ENCODE measurements at regions not wholly inside any gene's neighbourhood (a gene's known extent, or its start where the extent isn't known, plus 50 kb on each side); places are given as distances from the start of the nearest gene placed in this dataset.
"Not testable (repeated sequence)": the region's sequence is repeated elsewhere in the genome, so short reads cannot be mapped to it uniquely, and the experiment has no call there.

DNA sequence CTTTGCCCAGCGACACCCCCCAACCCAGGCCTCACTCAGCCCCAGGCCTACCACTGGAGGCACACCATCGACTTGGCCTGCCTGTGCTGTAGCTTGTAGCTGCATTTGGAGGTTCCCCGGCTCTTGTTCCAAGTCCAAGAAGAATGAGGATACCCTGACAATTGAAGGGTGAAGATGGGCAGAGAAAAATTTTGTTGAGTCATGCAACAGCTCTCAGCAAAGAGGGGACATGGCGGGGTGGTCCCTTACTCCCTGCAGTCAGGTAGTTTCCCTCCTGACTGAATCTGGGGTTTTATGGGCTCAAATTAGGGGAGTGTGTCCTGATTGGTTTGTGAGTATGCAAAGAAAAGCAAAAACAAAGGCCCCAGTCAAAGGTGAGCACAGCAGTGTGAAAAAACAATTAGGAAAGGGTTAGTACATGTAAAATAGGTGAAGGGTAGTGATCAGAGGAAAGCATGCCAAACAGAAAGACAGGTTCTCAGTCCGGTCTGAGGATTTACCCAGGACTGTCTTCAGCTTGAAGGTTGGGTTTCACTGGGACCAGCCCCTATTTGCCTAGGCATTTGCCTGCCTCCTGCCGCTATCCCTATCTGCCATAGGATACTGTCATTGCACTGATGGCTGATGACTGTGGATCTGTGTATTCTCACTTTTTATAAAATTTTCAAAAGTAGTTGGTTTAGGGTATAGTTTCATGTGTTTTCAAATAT, 316.4 kb upstream of the RND3 start (continued):
- no peak for TF ChIP-seq CSRNP3 (CRISPR knock-in tag; IDR thresholded peaks at IDR 0.05)
- TF ChIP-seq ZFP3 (CRISPR knock-in tag; IDR thresholded peaks at IDR 0.05): no peak
- TF ChIP-seq ZC3H10 (CRISPR knock-in tag; IDR thresholded peaks at IDR 0.05): no peak

DNA sequence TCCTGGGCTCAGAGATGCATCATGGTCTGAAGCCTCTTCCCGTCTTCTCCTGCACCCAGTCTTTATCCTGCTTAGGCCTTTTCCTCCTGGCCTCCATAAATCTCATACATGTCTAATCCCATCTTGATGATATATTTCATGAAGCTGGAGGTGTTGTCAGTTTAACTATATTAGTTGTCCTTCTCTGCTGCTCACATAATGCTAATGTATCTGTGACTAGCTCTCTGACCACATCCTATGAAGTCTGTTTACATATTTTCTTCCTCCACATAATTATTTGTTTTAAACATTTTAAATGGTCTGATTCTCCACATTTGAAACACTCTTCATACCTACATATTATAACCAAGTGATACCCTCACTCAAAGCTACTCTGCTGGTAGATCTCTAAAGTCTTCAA, 315.2 kb upstream of the RND3 start:
- ATAC-seq: no peak
- TF ChIP-seq ZNF8 (CRISPR knock-in tag; IDR thresholded peaks at IDR 0.05) (no peak), OSR1 (CRISPR knock-in tag; IDR thresholded peaks at IDR 0.05) (no peak)

GRCh38 chr2:150796236-150796635, 308.8 kb upstream of the RND3 start:
- ATAC-seq: not testable (repeated sequence)

DNA sequence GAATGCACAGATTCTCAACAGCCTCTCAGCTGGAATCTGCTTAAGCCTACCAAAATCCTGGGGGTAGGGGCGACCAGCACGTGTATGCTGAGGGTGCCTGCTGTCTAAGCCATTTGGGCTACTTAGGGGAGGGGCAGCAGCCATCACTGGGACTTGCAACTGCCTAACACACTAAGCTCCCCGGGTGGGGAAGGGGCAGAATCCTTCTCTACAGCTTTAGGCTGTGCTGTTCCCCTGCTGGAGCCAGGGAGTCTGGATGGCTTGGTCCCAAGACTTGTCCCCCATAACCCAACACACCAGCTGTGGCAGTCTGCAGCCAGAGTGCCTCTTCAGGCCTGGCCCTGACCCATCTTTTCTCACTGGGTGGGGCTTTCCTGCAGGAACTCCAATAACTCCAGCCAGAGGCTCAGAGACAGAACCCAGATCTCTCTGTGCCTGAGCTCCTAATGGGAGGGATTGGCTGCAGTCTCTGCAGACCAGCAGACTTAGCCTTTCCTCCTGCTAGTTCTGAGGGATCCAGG, 305.4 kb upstream of the RND3 start:
- TF ChIP-seq ESRRG (CRISPR knock-in tag; IDR thresholded peaks at IDR 0.05) (no peak), ZC3H10 (CRISPR knock-in tag; IDR thresholded peaks at IDR 0.05) (no peak), CREB5 (CRISPR knock-in tag; IDR thresholded peaks at IDR 0.05; ENCODE audit: low read depth) (no peak), ZNF565 (CRISPR knock-in tag; conservative IDR thresholded peaks at IDR 0.05; ENCODE audit: low read depth) (no peak), SNAI2 (CRISPR knock-in tag; IDR thresholded peaks at IDR 0.05) (no peak), PPARA (CRISPR knock-in tag; IDR thresholded peaks at IDR 0.05; ENCODE audit: borderline replicate concordance) (no peak), ZNF8 (CRISPR knock-in tag; IDR thresholded peaks at IDR 0.05) (no peak), OSR1 (CRISPR knock-in tag; IDR thresholded peaks at IDR 0.05) (no peak), GLIS3 (CRISPR knock-in tag; IDR thresholded peaks at IDR 0.05) (no peak), ISL1 (CRISPR knock-in tag; IDR thresholded peaks at IDR 0.05) (no peak)
- ATAC-seq: no peak

DNA sequence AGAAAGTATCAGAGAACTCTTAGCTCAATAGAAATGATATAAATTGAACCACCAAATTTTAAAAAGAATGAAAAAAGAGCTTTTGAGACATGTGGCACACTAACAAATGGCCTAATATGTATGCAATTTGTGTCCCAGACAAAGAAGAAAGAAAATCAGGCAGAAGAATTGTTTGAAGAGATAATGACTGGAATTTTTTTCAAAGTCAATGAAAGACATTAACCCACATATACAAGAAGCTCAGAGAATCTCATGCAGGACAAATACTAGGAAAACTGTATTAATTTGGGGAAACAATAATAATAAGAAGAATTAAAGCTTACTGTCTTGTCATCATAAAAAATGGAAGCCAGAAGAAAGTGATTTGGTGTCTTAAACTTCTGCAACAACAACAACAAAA, 304.1 kb upstream of the RND3 start:
- ATAC-seq: no peak
- TF ChIP-seq ZNF8 (CRISPR knock-in tag; IDR thresholded peaks at IDR 0.05) (no peak), ESRRG (CRISPR knock-in tag; IDR thresholded peaks at IDR 0.05) (no peak), CSDC2 (CRISPR knock-in tag; IDR thresholded peaks at IDR 0.05) (no peak), CSRNP3 (CRISPR knock-in tag; IDR thresholded peaks at IDR 0.05) (no peak), BACH2 (CRISPR knock-in tag; IDR thresholded peaks at IDR 0.05; ENCODE audit: borderline replicate concordance) (no peak), ZNF565 (CRISPR knock-in tag; conservative IDR thresholded peaks at IDR 0.05; ENCODE audit: low read depth) (no peak), GLIS3 (CRISPR knock-in tag; IDR thresholded peaks at IDR 0.05) (no peak), TCF4 (CRISPR knock-in tag; IDR thresholded peaks at IDR 0.05; ENCODE audit: borderline replicate concordance) (no peak), PPARA (CRISPR knock-in tag; IDR thresholded peaks at IDR 0.05; ENCODE audit: borderline replicate concordance) (no peak), OSR1 (CRISPR knock-in tag; IDR thresholded peaks at IDR 0.05) (no peak)

DNA sequence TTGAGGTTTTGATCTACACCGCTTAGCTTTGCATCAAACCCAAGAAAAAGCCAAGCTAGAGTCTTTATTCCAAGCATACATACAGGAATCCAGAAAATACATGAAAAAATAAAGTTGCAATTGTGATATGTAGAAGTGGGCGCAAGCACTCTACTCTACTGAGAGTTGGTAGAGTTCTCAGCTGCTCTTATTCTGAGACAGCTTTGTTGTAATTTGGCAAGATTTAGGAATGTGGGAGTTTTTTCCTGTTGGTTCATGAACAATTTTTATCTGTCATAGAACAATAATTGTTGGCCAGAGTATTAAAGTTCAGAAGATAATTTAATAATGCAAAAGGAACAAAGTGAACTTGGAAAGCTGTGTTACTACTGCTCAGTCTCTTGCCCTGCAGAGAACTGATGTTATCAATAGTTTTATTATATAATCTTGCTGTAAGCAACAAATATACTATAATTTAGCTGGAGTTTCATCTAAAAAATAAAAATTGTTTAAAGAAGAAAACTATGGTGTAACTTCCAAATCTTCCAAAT, 302.0 kb upstream of the RND3 start:
- TF ChIP-seq ZFP3 (CRISPR knock-in tag; IDR thresholded peaks at IDR 0.05): no peak
- TF ChIP-seq, protein P1, sequence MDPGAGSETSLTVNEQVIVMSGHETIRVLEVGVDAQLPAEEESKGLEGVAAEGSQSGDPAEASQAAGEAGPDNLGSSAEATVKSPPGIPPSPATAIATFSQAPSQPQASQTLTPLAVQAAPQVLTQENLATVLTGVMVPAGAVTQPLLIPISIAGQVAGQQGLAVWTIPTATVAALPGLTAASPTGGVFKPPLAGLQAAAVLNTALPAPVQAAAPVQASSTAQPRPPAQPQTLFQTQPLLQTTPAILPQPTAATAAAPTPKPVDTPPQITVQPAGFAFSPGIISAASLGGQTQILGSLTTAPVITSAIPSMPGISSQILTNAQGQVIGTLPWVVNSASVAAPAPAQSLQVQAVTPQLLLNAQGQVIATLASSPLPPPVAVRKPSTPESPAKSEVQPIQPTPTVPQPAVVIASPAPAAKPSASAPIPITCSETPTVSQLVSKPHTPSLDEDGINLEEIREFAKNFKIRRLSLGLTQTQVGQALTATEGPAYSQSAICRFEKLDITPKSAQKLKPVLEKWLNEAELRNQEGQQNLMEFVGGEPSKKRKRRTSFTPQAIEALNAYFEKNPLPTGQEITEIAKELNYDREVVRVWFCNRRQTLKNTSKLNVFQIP (CRISPR knock-in tag; IDR thresholded peaks at IDR 0.05; ENCODE audit: borderline replicate concordance, low read depth): no peak
- TF ChIP-seq PATZ1 (CRISPR knock-in tag; IDR thresholded peaks at IDR 0.05; ENCODE audit: borderline replicate concordance): no peak
- no peak for TF ChIP-seq ZFP30 (CRISPR knock-in tag; IDR thresholded peaks at IDR 0.05)
- TF ChIP-seq ZNF8 (CRISPR knock-in tag; IDR thresholded peaks at IDR 0.05): no peak
- no peak for TF ChIP-seq TOX (CRISPR knock-in tag; IDR thresholded peaks at IDR 0.05; ENCODE audit: borderline replicate concordance)
- TF ChIP-seq ZC3H10 (CRISPR knock-in tag; IDR thresholded peaks at IDR 0.05): no peak
- TF ChIP-seq SNAI2 (CRISPR knock-in tag; IDR thresholded peaks at IDR 0.05): no peak
- TF ChIP-seq BACH2 (CRISPR knock-in tag; IDR thresholded peaks at IDR 0.05; ENCODE audit: borderline replicate concordance): no peak
- no peak for TF ChIP-seq TCF4 (CRISPR knock-in tag; IDR thresholded peaks at IDR 0.05; ENCODE audit: borderline replicate concordance)
- no peak for TF ChIP-seq ZNF565 (CRISPR knock-in tag; conservative IDR thresholded peaks at IDR 0.05; ENCODE audit: low read depth)
- TF ChIP-seq ZNF70 (CRISPR knock-in tag; IDR thresholded peaks at IDR 0.05): no peak
- TF ChIP-seq GLIS3 (CRISPR knock-in tag; IDR thresholded peaks at IDR 0.05): no peak
- TF ChIP-seq CSDC2 (CRISPR knock-in tag; IDR thresholded peaks at IDR 0.05): no peak
- TF ChIP-seq ISL1 (CRISPR knock-in tag; IDR thresholded peaks at IDR 0.05): no peak
- no peak for TF ChIP-seq OSR1 (CRISPR knock-in tag; IDR thresholded peaks at IDR 0.05)
- TF ChIP-seq CSRNP3 (CRISPR knock-in tag; IDR thresholded peaks at IDR 0.05): no peak
- no peak for ATAC-seq
